AG04450 (cell line): ENCODE measurements at regions not wholly inside any gene's neighbourhood (a gene's known extent, or its start where the extent isn't known, plus 50 kb on each side); places are given as distances from the start of the nearest gene placed in this dataset.

Experiments used
- CTCF ChIA-PET: fragments of 300-600, 350-600 bp; formaldehyde crosslinking; extraction: SDS; loops from one replicate; lab custom pipeline; 2022; ENCODE audit warnings: antibody characterized with exemption, inconsistent platforms; lab: Charles Lee
- POLR2A ChIA-PET: fragments of 350-600 bp; formaldehyde crosslinking; extraction: SDS; loops from one replicate; lab custom pipeline; 2021; ENCODE audit warnings: antibody characterized with exemption, inconsistent platforms; lab: Yijun Ruan, JAX
- DNase-seq: peaks from one replicate; pipeline ENCODE4 v3.0.0-alpha.2; 2011; ENCODE audit warnings: low read depth, low spot score
- H3K27ac ChIP-seq: one replicate; pipeline ENCODE4 v1.5.1; 2012; ENCODE audit warnings: low read depth, low read length, control low read depth
- H3K27me3 ChIP-seq: one replicate; pipeline ENCODE4 v1.6.0; 2012; ENCODE audit warnings: low read length; ENCODE audit not compliant: control insufficient read depth, insufficient read depth
- H3K4me3 ChIP-seq: 2 replicates; pipeline ENCODE4 v1.5.1; 2011; ENCODE audit warnings: mild to moderate bottlenecking, low read depth, low read length, control low read depth
- H3K9me3 ChIP-seq: 2 replicates; pipeline ENCODE4 v1.5.1; 2012; ENCODE audit warnings: low read length; ENCODE audit not compliant: control insufficient read depth, insufficient read depth
- CTCF ChIP-seq: IDR thresholded peaks from 2 replicates; pipeline ENCODE4 v1.5.1; 2011; ENCODE audit warnings: low read depth, low read length, control low read depth, inconsistent platforms

DNA sequence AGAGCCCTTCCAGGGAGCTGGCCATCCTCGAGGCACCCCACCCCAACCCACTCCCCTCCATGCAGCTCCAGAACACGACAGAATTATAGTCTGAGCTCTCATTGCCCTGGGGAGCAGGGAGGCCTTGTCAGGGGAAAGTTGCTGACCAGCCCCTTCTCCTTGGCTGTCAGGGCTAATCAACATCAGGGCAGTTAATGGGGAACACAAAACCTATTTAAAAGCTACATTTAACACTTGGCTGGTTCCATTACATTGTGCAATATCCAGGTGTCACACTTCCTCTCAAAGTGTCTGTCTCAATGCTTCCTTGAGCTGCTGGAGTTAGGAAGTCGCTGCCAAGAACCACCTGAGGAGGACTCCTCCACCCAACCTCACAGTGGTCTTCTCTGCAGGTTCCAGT, 111.8 kb upstream of the GRIK3 start:
- Histone ChIP-seq H3K27me3 (no peaks in the 10 kb centered on the region), H3K9me3 (no peaks in the 10 kb centered on the region), H3K27ac (no peak overlapping the region), H3K4me3 (no peak overlapping the region)
- ChIA-PET POLR2A (no interaction called here), CTCF (no interaction called here)
- no peak for DNase-seq
- no peak for TF ChIP-seq CTCF

DNA sequence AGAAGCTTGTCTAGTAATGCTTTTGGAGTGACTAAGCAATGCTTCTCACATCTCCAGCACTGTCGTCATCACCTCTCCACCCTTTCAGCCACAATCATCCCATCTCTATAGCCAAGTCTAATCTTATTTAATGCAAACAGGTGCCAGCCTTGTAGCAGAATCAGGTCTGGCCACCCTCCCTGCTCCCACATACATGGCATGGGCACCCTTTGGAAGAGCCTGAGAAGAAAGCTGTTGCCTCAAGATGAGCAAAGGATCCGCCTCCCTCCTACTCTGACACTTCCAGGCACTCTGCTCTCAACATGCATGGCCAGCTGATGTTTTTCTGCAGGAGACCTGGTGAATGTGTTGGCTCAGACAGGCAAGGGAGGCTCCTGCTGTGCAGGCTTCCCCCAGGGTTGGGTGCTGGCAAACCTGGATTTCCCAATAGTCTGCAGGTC, 113.1 kb upstream of the GRIK3 start:
- Histone ChIP-seq H3K9me3 (no peaks in the 10 kb centered on the region), H3K27ac (no peak overlapping the region), H3K4me3 (no peak overlapping the region), H3K27me3 (no peaks in the 10 kb centered on the region)
- ChIA-PET CTCF (no interaction called here), POLR2A (no interaction called here)
- DNase-seq, result no peak
- TF ChIP-seq CTCF, result no peak

DNA sequence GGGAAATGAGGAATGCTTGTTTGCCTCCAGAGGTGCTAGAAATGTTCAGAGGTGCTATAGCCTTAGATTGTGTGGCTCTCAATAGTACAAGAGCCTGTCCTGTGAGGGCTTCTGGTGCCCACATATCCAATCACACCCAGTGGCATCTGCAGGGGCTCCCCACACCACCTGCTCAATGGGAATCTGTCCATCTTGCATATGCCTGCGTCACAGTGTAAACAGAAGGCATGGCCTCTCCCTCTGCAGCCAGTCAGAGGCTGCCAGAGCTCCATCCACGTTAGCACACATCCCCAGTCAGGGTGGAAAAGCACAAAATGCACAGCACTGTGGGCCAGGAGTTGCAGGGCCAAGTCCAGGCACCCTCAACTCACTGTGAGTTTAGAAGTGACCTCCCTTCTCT, 113.6 kb upstream of the GRIK3 start:
- no peak for DNase-seq
- ChIA-PET CTCF (no interaction called here), POLR2A (no interaction called here)
- no peak for TF ChIP-seq CTCF
- no peaks in the 10 kb centered on the region for H3K27me3 ChIP-seq
- no peak overlapping the region for H3K4me3 ChIP-seq
- no peaks in the 10 kb centered on the region for H3K9me3 ChIP-seq
- no peak overlapping the region for H3K27ac ChIP-seq

GRCh38 chr1:37148663-37149062, 114.3 kb upstream of the GRIK3 start:
- ChIA-PET POLR2A (no interaction called here), CTCF (no interaction called here)
- no peaks in the 10 kb centered on the region for H3K27me3 ChIP-seq
- no peak for TF ChIP-seq CTCF
- no peak overlapping the region for H3K4me3 ChIP-seq
- DNase-seq, result no peak
- H3K9me3 ChIP-seq, result no peaks in the 10 kb centered on the region
- no peak overlapping the region for H3K27ac ChIP-seq

GRCh38 chr1:37149296-37149695, 115.0 kb upstream of the GRIK3 start:
- ChIA-PET POLR2A (no interaction called here), CTCF (no interaction called here)
- Histone ChIP-seq H3K27ac (no peak overlapping the region), H3K9me3 (no peaks in the 10 kb centered on the region), H3K4me3 (no peak overlapping the region), H3K27me3 (no peaks in the 10 kb centered on the region)
- no peak for TF ChIP-seq CTCF
- DNase-seq, result no peak
